NCI-H2227 (cell line): ENCODE measurements at regions not wholly inside any gene's neighbourhood (a gene's known extent, or its start where the extent isn't known, plus 50 kb on each side); places are given as distances from the start of the nearest gene placed in this dataset.
A peak's percentile ranks its signal among the peaks of the same experiment; 100 is the strongest.
"Not testable (repeated sequence)": the region's sequence is repeated elsewhere in the genome, so short reads cannot be mapped to it uniquely, and the experiment has no call there.

Experiments used
- DNase-seq: peaks from one replicate; lab custom pipeline; 2025; ENCODE audit not compliant: unreplicated experiment; lab: John Stamatoyannopoulos, UW

DNA sequence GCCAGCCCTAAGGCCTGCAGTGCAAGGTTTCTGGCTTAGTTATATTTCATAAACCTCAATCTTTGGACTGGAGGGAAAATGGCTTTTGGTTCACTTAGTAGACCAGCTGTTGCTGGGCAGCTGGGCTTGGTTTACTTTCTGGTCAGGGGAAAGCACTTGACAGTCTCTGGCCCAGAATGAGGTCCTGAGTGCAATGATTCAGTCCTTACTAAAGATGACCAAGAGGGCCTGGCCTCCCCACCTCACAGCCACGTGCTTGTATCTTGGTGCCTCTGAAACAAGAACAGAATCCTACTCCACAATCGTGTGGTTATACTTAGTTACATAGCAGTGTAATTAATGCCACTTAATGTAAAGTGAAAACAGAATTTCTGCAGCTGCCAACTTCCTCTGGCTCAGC is 325.5 kb upstream of the MEIS1 start:
- no peak for DNase-seq

GRCh38 chr2:66105066-66105753 is 329.7 kb upstream of the MEIS1 start:
- peak; percentile 49 for DNase-seq

DNA sequence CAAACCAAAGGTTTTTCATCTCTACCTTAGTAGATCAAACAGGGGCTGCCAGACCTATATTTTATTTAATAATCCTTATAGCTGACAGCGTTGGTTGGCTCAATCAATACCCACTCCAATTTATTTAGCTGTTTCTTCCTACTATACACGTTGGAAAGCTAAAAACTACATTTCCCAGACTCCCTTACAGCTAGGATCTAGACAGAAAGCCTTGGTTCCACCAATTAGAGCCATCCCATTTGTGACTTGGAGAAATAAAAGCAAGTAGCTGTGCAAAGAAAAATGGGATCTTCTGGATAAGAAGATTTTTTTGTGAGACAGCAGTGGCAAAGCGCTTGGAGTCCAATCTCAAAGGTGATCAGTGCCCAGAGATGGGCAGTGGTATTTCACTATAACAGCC is 331.3 kb upstream of the MEIS1 start:
- no peak for DNase-seq

- peak; percentile 46 for DNase-seq
Measured at GRCh38 chr2:66101206-66101605, 333.7 kb upstream of the MEIS1 start.

- DNase-seq: no peak
Measured at GRCh38 chr2:66095820-66096345, 339.0 kb upstream of the MEIS1 start.

DNA sequence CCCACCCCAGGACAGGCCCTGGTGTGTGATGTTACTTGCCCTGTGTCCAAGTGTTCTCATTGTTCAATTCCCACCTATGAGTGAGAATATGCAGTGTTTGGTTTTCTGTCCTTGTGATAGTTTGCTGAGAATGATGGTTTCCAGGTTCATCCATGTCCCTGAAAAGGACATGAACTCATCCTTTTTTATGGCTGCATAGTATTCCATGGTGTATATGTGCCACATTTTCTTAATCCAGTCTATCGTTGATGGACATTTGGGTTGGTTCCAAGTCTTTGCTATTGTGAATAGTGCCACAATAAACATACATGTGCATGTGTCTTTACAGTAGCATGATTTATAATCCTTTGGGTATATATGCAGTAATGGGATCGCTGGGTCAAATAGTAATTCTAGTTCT is 340.2 kb upstream of the MEIS1 start:
- not testable (repeated sequence) for DNase-seq

- DNase-seq: no peak
Measured at GRCh38 chr2:66093371-66093770, 341.6 kb upstream of the MEIS1 start.

- DNase-seq: no peak
Measured at GRCh38 chr2:66084948-66085590, 349.9 kb upstream of the MEIS1 start.

GRCh38 chr2:66082581-66082980 is 352.3 kb upstream of the MEIS1 start:
- DNase-seq: no peak

GRCh38 chr2:66080127-66080526 is 354.8 kb upstream of the MEIS1 start:
- no peak for DNase-seq

DNA sequence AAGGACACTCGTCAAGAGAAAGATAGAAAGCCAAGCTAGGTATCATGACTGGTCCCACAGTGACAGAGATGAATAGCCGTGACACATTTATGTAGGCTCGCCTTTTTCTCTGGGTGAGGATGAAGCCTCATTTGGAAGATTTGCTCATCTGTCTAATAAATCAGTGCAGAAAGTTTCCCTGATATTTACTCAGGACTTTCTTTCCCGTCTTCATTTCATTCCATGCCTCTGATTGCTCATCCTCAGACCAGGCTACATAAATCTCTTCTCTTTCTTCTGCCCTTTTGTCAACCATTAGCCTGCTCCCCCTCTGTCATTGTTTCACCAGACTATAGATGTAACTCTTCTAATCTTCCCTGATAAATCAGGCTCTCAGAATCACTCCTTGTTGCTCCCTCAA is 361.8 kb upstream of the MEIS1 start:
- no peak for DNase-seq

GRCh38 chr2:66070721-66071602 is 364.0 kb upstream of the MEIS1 start:
- peak; percentile 65 for DNase-seq

- no peak for DNase-seq
Measured at GRCh38 chr2:66069937-66070720, 364.8 kb upstream of the MEIS1 start.

DNA sequence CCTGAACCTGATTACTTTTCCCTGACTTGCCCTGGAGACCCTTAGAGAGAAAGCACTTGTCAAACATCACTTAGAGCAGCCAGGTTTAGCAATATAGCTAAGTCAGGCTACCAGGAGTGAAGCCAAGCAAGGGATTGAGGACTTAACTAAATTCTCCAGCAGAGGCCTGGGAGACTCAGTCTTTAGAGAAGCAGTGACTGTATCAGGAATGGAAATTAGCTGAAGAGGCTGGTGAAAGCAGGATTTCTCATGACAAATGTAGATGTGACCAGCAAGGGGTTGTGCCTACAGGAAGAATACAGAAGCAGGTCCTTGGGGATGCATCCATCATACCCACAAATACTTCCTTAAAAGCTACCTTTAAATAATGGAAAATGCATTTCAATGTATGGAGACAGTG is 368.9 kb upstream of the MEIS1 start:
- DNase-seq: no peak

DNA sequence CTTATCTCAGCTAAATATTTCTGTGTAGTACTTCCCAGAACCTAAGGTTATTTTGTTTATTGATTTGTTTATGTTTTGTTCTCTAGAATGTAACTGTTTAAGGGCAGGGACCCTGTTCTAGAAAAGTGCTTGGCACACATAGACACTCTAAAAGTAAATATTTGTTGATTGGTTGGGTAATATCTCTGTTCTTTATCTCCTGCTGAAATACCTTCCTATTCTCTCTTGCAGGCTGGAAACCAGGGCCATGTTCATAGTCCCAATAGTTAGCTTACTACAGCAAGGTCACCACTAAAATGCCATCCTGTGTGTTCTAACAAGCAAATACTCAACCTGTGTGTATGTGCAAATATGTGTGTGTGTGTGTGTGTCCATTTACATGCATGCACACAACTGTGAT is 375.6 kb upstream of the MEIS1 start:
- no peak for DNase-seq

- no peak for DNase-seq
Measured at GRCh38 chr2:66058675-66059074, 376.2 kb upstream of the MEIS1 start.

- no peak for DNase-seq
Measured at GRCh38 chr2:66057844-66058243, 377.1 kb upstream of the MEIS1 start.

- DNase-seq: no peak
Measured at GRCh38 chr2:66050392-66050791, 384.5 kb upstream of the MEIS1 start.

GRCh38 chr2:66048667-66049066 is 386.3 kb upstream of the MEIS1 start:
- DNase-seq: no peak

- DNase-seq: no peak
Measured at GRCh38 chr2:66041902-66042657, 392.8 kb upstream of the MEIS1 start.
